ENCODE measurements at regions not wholly inside any gene's neighbourhood (a gene's known extent, or its start where the extent isn't known, plus 50 kb on each side); places are given as distances from the start of the nearest gene placed in this dataset.

GRCh38 chr2:217593732-217594131 is 409.1 kb downstream of the TNS1 start (continued):
- TF ChIP-seq NKRF (conservative IDR thresholded peaks at IDR 0.05): no peak
- TF ChIP-seq IKZF2 (IDR thresholded peaks at IDR 0.05): no peak
- no peak for TF ChIP-seq FOS (IDR thresholded peaks at IDR 0.05; ENCODE audit: borderline replicate concordance, extremely low read depth, insufficient read length)
- TF ChIP-seq BMI1 (IDR thresholded peaks at IDR 0.05; ENCODE audit: borderline replicate concordance): no peak
- TF ChIP-seq GATAD2B (conservative IDR thresholded peaks at IDR 0.05; ENCODE audit: low read depth): no peak
- no peak for TF ChIP-seq RUNX3 (IDR thresholded peaks at IDR 0.05; ENCODE audit: low read length)
- TF ChIP-seq SMC3 (IDR thresholded peaks at IDR 0.05; ENCODE audit: borderline replicate concordance, low read length): no peak
- TF ChIP-seq HDAC2 (IDR thresholded peaks at IDR 0.05): no peak
- TF ChIP-seq CBX5 (IDR thresholded peaks at IDR 0.05; ENCODE audit: low read depth): no peak
- TF ChIP-seq KDM1A (IDR thresholded peaks at IDR 0.05; ENCODE audit: borderline replicate concordance): no peak
- no peak for TF ChIP-seq TBL1XR1 (IDR thresholded peaks at IDR 0.05; ENCODE audit: low read depth, low read length)
- TF ChIP-seq RB1 (IDR thresholded peaks at IDR 0.05; ENCODE audit: borderline replicate concordance): no peak
- no peak for TF ChIP-seq NFYA (IDR thresholded peaks at IDR 0.05; ENCODE audit: borderline replicate concordance, low read depth, low read length)
- no peak for TF ChIP-seq SREBF1 (IDR thresholded peaks at IDR 0.05; ENCODE audit: low read length)
- no peak for TF ChIP-seq LARP7 (IDR thresholded peaks at IDR 0.05)
- no peak for TF ChIP-seq ZNF592 (IDR thresholded peaks at IDR 0.05)
- no peak for TF ChIP-seq E2F4 (IDR thresholded peaks at IDR 0.05; ENCODE audit: low read depth, low read length)
- no peak for TF ChIP-seq ELK1 (IDR thresholded peaks at IDR 0.05; ENCODE audit: low read depth, low read length)
- no peak for TF ChIP-seq POLR2AphosphoS5 (IDR thresholded peaks at IDR 0.05; ENCODE audit: low read length)
- no peak for TF ChIP-seq BCL3 (IDR thresholded peaks at IDR 0.05; ENCODE audit: borderline replicate concordance, insufficient read depth, low read depth, low read length, poor library complexity, severe bottlenecking)
- TF ChIP-seq, protein P1, sequence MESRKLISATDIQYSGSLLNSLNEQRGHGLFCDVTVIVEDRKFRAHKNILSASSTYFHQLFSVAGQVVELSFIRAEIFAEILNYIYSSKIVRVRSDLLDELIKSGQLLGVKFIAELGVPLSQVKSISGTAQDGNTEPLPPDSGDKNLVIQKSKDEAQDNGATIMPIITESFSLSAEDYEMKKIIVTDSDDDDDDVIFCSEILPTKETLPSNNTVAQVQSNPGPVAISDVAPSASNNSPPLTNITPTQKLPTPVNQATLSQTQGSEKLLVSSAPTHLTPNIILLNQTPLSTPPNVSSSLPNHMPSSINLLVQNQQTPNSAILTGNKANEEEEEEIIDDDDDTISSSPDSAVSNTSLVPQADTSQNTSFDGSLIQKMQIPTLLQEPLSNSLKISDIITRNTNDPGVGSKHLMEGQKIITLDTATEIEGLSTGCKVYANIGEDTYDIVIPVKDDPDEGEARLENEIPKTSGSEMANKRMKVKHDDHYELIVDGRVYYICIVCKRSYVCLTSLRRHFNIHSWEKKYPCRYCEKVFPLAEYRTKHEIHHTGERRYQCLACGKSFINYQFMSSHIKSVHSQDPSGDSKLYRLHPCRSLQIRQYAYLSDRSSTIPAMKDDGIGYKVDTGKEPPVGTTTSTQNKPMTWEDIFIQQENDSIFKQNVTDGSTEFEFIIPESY (IDR thresholded peaks at IDR 0.05): no peak

All from GM12878 (cell line).